ENCODE measurements at regions not wholly inside any gene's neighbourhood (a gene's known extent, or its start where the extent isn't known, plus 50 kb on each side); places are given as distances from the start of the nearest gene placed in this dataset.
A peak's percentile ranks its signal among the peaks of the same experiment; 100 is the strongest.
"Not testable (repeated sequence)": the region's sequence is repeated elsewhere in the genome, so short reads cannot be mapped to it uniquely, and the experiment has no call there.

GRCh38 chr9:748861-749497 is 92.5 kb upstream of the DMRT1 start:
- DNase-seq = no peak

- DNase-seq = no peak
Observed at GRCh38 chr9:749716-750115, 91.8 kb upstream of the DMRT1 start.

GRCh38 chr9:750249-750967 is 91.1 kb upstream of the DMRT1 start:
- no peak for DNase-seq

GRCh38 chr9:751137-752051 is 90.1 kb upstream of the DMRT1 start:
- no peak for DNase-seq

- DNase-seq = no peak
Observed at GRCh38 chr9:752201-752600, 89.3 kb upstream of the DMRT1 start.

- DNase-seq = no peak
Observed at GRCh38 chr9:752681-753200, 88.8 kb upstream of the DMRT1 start.

- DNase-seq = not testable (repeated sequence)
Observed at GRCh38 chr9:753734-754133, 87.8 kb upstream of the DMRT1 start.

- no peak for DNase-seq
Observed at GRCh38 chr9:754150-754931, 87.2 kb upstream of the DMRT1 start.

GRCh38 chr9:755454-756381 is 85.8 kb upstream of the DMRT1 start:
- no peak for DNase-seq

- no peak for DNase-seq
Observed at GRCh38 chr9:757246-757881, 84.1 kb upstream of the DMRT1 start.

- DNase-seq = no peak
Observed at GRCh38 chr9:758146-758545, 83.4 kb upstream of the DMRT1 start.

- no peak for DNase-seq
Observed at GRCh38 chr9:759541-759940, 82.0 kb upstream of the DMRT1 start.

- DNase-seq = no peak
Observed at GRCh38 chr9:759983-760736, 81.3 kb upstream of the DMRT1 start.

- DNase-seq = no peak
Observed at GRCh38 chr9:761176-761792, 80.2 kb upstream of the DMRT1 start.

- DNase-seq = no peak
Observed at GRCh38 chr9:761793-762560, 79.5 kb upstream of the DMRT1 start.

- no peak for DNase-seq
Observed at GRCh38 chr9:763692-764091, 77.8 kb upstream of the DMRT1 start.

- peak; percentile 3 to 9 for DNase-seq
Observed at GRCh38 chr9:764105-764524, 77.4 kb upstream of the DMRT1 start.

GRCh38 chr9:764986-765385 is 76.5 kb upstream of the DMRT1 start:
- no peak for DNase-seq

GRCh38 chr9:767061-767561 is 74.4 kb upstream of the DMRT1 start:
- not testable (repeated sequence) for DNase-seq
